ENCODE measurements at regions not wholly inside any gene's neighbourhood (a gene's known extent, or its start where the extent isn't known, plus 50 kb on each side); places are given as distances from the start of the nearest gene placed in this dataset.

DNA sequence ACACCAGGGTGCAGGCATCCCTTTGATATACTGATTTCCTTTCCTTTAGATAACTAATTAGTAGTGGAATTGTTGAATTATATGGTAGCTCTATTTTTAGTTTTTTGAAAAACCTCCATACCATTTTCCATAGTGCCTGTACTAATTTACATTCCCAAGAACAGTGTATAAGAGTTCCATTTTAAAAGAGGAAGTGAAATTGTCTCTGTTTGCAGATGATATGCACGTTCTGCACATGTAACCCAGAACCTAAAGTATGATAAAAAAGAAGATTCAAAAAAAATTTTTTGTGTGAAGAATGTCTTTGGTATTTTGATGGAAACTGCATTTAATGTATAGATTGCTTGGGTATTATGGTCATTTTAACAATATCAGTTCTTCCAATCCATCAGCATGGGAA lies 424.0 kb upstream of the CCNH start:
- TF ChIP-seq EZH2 (IDR thresholded peaks at IDR 0.05) (no peak), POLR2AphosphoS5 (IDR thresholded peaks at IDR 0.05; ENCODE audit: borderline replicate concordance, low read depth, low read length) (no peak)
